ENCODE measurements at regions not wholly inside any gene's neighbourhood (a gene's known extent, or its start where the extent isn't known, plus 50 kb on each side); places are given as distances from the start of the nearest gene placed in this dataset.

DNA sequence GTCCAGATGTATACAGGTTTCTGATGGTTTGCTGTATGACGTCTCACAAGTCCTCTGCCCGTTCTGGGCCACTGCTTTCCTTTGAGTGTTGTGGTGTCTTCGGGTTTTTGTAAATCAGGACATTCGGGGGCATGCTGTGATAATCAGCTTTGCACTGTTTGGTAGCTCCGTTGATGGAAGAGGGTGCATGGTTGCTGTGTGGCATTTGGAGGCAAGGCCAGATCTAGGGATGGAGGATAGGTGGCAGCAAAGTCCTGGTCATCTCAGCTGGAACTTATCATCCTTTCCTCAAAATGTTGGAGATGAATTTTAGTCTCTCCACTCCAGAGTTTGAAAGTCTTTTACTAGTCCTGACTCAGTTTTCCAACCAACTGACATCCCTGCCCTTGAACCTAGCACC lies 91.0 kb downstream of the SCP2D1 start:
- TF ChIP-seq, protein P1, sequence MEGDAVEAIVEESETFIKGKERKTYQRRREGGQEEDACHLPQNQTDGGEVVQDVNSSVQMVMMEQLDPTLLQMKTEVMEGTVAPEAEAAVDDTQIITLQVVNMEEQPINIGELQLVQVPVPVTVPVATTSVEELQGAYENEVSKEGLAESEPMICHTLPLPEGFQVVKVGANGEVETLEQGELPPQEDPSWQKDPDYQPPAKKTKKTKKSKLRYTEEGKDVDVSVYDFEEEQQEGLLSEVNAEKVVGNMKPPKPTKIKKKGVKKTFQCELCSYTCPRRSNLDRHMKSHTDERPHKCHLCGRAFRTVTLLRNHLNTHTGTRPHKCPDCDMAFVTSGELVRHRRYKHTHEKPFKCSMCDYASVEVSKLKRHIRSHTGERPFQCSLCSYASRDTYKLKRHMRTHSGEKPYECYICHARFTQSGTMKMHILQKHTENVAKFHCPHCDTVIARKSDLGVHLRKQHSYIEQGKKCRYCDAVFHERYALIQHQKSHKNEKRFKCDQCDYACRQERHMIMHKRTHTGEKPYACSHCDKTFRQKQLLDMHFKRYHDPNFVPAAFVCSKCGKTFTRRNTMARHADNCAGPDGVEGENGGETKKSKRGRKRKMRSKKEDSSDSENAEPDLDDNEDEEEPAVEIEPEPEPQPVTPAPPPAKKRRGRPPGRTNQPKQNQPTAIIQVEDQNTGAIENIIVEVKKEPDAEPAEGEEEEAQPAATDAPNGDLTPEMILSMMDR (IDR thresholded peaks at IDR 0.05; ENCODE audit: insufficient read depth, low read length): peak; percentile 7
- TF ChIP-seq POLR2AphosphoS5 (IDR thresholded peaks at IDR 0.05; ENCODE audit: low read depth) (no peak), GABPA (IDR thresholded peaks at IDR 0.05; ENCODE audit: low read depth) (no peak), SPI1 (IDR thresholded peaks at IDR 0.05; ENCODE audit: borderline replicate concordance, low read depth) (no peak)
- TF ChIP-seq, protein P2, sequence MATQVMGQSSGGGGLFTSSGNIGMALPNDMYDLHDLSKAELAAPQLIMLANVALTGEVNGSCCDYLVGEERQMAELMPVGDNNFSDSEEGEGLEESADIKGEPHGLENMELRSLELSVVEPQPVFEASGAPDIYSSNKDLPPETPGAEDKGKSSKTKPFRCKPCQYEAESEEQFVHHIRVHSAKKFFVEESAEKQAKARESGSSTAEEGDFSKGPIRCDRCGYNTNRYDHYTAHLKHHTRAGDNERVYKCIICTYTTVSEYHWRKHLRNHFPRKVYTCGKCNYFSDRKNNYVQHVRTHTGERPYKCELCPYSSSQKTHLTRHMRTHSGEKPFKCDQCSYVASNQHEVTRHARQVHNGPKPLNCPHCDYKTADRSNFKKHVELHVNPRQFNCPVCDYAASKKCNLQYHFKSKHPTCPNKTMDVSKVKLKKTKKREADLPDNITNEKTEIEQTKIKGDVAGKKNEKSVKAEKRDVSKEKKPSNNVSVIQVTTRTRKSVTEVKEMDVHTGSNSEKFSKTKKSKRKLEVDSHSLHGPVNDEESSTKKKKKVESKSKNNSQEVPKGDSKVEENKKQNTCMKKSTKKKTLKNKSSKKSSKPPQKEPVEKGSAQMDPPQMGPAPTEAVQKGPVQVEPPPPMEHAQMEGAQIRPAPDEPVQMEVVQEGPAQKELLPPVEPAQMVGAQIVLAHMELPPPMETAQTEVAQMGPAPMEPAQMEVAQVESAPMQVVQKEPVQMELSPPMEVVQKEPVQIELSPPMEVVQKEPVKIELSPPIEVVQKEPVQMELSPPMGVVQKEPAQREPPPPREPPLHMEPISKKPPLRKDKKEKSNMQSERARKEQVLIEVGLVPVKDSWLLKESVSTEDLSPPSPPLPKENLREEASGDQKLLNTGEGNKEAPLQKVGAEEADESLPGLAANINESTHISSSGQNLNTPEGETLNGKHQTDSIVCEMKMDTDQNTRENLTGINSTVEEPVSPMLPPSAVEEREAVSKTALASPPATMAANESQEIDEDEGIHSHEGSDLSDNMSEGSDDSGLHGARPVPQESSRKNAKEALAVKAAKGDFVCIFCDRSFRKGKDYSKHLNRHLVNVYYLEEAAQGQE (IDR thresholded peaks at IDR 0.05; ENCODE audit: insufficient replicate concordance, low read depth): no peak

Data from HL-60 (cell line).